DND-41 (cell line): ENCODE measurements at regions not wholly inside any gene's neighbourhood (a gene's known extent, or its start where the extent isn't known, plus 50 kb on each side); places are given as distances from the start of the nearest gene placed in this dataset.

Source experiments
- ATAC-seq: fragments of 200-7000 bp; cut with Tn5 transposase; 3 replicates; pipeline ENCODE4 v1.9.1; 2021; ENCODE audit warnings: low read depth; ENCODE audit not compliant: insufficient read depth
- DNase-seq: peaks from one replicate; pipeline ENCODE4 v3.0.0-alpha.2; 2020
- H2AFZ ChIP-seq: 2 replicates; pipeline ENCODE4 v1.6.0; 2012; ENCODE audit warnings: low read depth, low read length
- H3K27ac ChIP-seq: 2 replicates; pipeline ENCODE4 v1.5.1; 2012; ENCODE audit warnings: low read length, inconsistent platforms
- H3K27me3 ChIP-seq: fragments of 200-600 bp; sonication (generic); 2 replicates; pipeline ENCODE4 v1.6.0; 2012; ENCODE audit warnings: low read length, mild to moderate bottlenecking, inconsistent platforms; ENCODE audit not compliant: insufficient read depth, poor library complexity
- H3K36me3 ChIP-seq: 2 replicates; pipeline ENCODE4 v1.5.1; 2012; ENCODE audit warnings: low read length, inconsistent platforms; ENCODE audit not compliant: insufficient read depth
- H3K4me1 ChIP-seq: 2 replicates; pipeline ENCODE4 v1.5.1; 2012; ENCODE audit warnings: mild to moderate bottlenecking, low read length; ENCODE audit not compliant: insufficient read depth
- H3K4me2 ChIP-seq: 2 replicates; pipeline ENCODE4 v1.6.0; 2012; ENCODE audit warnings: mild to moderate bottlenecking, moderate library complexity, low read length, inconsistent platforms; ENCODE audit not compliant: insufficient read depth
- H3K4me3 ChIP-seq, 2 experiments: fragments of 200-600 bp in 1 of 2; shearing (Covaris generic) in 1 of 2; 2 replicates each; pipeline ENCODE4 v1.5.1; 2012 to 2016; ENCODE audit warnings: inconsistent platforms in 2 of 2, low read length in 2 of 2, mild to moderate bottlenecking in 2 of 2, low read depth in 1 of 2, moderate library complexity in 1 of 2
- H3K79me2 ChIP-seq: 2 replicates; pipeline ENCODE4 v1.6.0; 2012; ENCODE audit warnings: low read length, inconsistent platforms; ENCODE audit not compliant: insufficient read depth
- H3K9ac ChIP-seq: 2 replicates; pipeline ENCODE4 v1.6.0; 2012; ENCODE audit warnings: low read depth, mild to moderate bottlenecking, inconsistent platforms, low read length, moderate library complexity
- H3K9me3 ChIP-seq: 2 replicates; pipeline ENCODE4 v1.5.1; 2012; ENCODE audit warnings: low read length, moderate library complexity, mild to moderate bottlenecking, inconsistent platforms; ENCODE audit not compliant: insufficient read depth, severe bottlenecking
- H4K20me1 ChIP-seq: 2 replicates; pipeline ENCODE4 v1.6.0; 2012; ENCODE audit warnings: low read length; ENCODE audit not compliant: insufficient read depth
- EZH2 ChIP-seq: IDR thresholded peaks from 3 replicates; pipeline ENCODE4 v1.6.1; 2012; ENCODE audit warnings: borderline replicate concordance, low read depth, mild to moderate bottlenecking, moderate library complexity, low read length, inconsistent platforms; ENCODE audit not compliant: severe bottlenecking
- TF ChIP-seq, protein P1 (sequence below): IDR thresholded peaks from 2 replicates; pipeline ENCODE4 v1.5.1; 2012; ENCODE audit warnings: borderline replicate concordance, low read length, moderate library complexity, mild to moderate bottlenecking; ENCODE audit not compliant: poor library complexity, severe bottlenecking; ENCODE audit errors: extremely low read depth

GRCh38 chr2:236876642-236877041 is 209.0 kb upstream of the COPS8 start:
- H3K9me3 ChIP-seq: no peaks in the 10 kb centered on the region
- H4K20me1 ChIP-seq: no peaks in the 10 kb centered on the region
- no peak for ATAC-seq
- H3K79me2 ChIP-seq: no peaks in the 10 kb centered on the region
- no peaks in the 10 kb centered on the region for H3K27me3 ChIP-seq
- H3K4me2 ChIP-seq: no peak overlapping the region
- no peak overlapping the region for H3K4me3 ChIP-seq
- TF ChIP-seq EZH2: no peak
- TF ChIP-seq, protein P1, sequence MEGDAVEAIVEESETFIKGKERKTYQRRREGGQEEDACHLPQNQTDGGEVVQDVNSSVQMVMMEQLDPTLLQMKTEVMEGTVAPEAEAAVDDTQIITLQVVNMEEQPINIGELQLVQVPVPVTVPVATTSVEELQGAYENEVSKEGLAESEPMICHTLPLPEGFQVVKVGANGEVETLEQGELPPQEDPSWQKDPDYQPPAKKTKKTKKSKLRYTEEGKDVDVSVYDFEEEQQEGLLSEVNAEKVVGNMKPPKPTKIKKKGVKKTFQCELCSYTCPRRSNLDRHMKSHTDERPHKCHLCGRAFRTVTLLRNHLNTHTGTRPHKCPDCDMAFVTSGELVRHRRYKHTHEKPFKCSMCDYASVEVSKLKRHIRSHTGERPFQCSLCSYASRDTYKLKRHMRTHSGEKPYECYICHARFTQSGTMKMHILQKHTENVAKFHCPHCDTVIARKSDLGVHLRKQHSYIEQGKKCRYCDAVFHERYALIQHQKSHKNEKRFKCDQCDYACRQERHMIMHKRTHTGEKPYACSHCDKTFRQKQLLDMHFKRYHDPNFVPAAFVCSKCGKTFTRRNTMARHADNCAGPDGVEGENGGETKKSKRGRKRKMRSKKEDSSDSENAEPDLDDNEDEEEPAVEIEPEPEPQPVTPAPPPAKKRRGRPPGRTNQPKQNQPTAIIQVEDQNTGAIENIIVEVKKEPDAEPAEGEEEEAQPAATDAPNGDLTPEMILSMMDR: no peak
- no peak for DNase-seq
- no peak overlapping the region for H2AFZ ChIP-seq
- no peak overlapping the region for H3K9ac ChIP-seq
- H3K36me3 ChIP-seq: no peaks in the 10 kb centered on the region
- H3K27ac ChIP-seq: no peak overlapping the region
- no peaks in the 10 kb centered on the region for H3K4me1 ChIP-seq

DNA sequence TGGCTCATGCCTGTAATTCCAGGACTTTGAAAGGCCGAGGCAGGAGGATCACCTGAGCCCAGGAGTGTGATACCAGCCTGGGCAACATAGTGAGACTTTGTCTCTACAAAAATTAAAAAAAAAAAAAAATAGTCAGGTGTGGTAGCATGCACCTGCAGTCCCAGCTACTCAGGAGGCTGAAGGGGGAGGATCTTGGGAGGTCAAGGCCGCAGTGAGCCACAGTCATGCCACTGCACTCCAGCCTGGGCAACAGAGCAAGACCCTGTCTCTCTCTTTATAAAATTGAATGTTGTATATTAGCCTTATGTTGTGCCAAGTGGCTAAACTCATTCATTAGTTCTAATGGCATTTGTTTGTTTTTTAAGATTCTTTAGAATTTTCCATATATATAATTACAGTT is 207.7 kb upstream of the COPS8 start:
- ATAC-seq: no peak
- DNase-seq: no peak
- Histone ChIP-seq H3K9me3 (no peaks in the 10 kb centered on the region), H3K4me3 (no peak overlapping the region), H3K4me2 (no peak overlapping the region), H3K27ac (no peak overlapping the region), H3K4me1 (no peaks in the 10 kb centered on the region), H2AFZ (no peak overlapping the region), H4K20me1 (no peaks in the 10 kb centered on the region), H3K79me2 (no peaks in the 10 kb centered on the region), H3K9ac (no peak overlapping the region), H3K27me3 (no peaks in the 10 kb centered on the region), H3K36me3 (no peaks in the 10 kb centered on the region)
- TF ChIP-seq, protein P1: no peak
- no peak for TF ChIP-seq EZH2

DNA sequence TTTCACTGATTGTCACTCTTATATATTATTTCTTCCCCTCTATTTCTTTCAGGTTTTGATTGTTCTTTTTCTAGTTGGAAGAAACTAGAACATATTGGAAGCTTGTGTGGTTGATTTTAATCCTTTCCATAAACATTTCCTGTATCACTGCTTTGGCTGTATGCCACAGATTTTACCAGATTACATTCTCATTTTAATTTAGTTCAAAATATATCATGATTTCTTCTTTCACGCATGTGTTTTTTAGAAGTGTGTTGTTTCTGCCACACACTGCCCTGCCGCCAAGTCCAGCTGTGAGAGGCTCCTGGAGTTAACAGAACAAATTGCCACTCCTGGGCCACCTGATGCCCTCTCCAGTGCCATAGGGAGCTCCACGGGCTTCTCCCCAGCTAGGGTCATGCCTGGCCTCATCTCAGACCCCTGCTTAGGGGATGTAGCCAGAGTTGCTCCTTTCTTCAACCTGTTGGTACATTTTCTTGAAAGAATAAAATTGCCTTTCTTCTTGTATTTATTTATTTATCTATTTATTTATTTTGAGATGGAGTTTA is 206.2 kb upstream of the COPS8 start:
- Histone ChIP-seq H2AFZ (no peak overlapping the region), H3K4me3 (no peak overlapping the region), H3K4me1 (no peaks in the 10 kb centered on the region)

More for the DNA sequence above, 206.2 kb upstream of the COPS8 start:
- H3K9me3 ChIP-seq: no peaks in the 10 kb centered on the region
- H3K27me3 ChIP-seq: no peaks in the 10 kb centered on the region
- H3K79me2 ChIP-seq: no peaks in the 10 kb centered on the region
- no peak overlapping the region for H3K27ac ChIP-seq
- H3K4me2 ChIP-seq: no peak overlapping the region
- H3K36me3 ChIP-seq: no peaks in the 10 kb centered on the region
- H3K9ac ChIP-seq: no peak overlapping the region
- H4K20me1 ChIP-seq: no peaks in the 10 kb centered on the region
- ATAC-seq: no peak
- no peak for TF ChIP-seq EZH2
- TF ChIP-seq, protein P1: no peak
- no peak for DNase-seq
